ENCODE measurements at regions not wholly inside any gene's neighbourhood (a gene's known extent, or its start where the extent isn't known, plus 50 kb on each side); places are given as distances from the start of the nearest gene placed in this dataset.
"Not testable (repeated sequence)": the region's sequence is repeated elsewhere in the genome, so short reads cannot be mapped to it uniquely, and the experiment has no call there.

DNA sequence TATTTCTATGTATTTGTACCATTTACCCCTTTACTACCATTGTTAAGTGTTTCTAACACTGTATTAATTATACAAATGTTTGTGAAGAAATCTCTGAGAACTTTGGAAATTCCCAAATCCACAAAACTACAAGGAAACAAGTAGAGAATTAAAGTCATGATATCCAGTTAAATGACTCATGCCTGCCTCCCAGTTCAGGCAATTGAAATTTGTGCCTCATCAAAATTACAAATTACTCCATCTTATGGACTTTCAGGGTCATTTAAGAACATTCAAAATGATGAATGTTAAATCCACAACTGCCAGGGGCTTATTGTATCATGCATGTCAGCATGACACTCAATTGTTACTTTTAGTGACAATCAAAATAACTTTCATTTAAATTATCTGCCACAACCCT lies 282.4 kb downstream of the ZNF326 start:
- DNase-seq: no peak

DNA sequence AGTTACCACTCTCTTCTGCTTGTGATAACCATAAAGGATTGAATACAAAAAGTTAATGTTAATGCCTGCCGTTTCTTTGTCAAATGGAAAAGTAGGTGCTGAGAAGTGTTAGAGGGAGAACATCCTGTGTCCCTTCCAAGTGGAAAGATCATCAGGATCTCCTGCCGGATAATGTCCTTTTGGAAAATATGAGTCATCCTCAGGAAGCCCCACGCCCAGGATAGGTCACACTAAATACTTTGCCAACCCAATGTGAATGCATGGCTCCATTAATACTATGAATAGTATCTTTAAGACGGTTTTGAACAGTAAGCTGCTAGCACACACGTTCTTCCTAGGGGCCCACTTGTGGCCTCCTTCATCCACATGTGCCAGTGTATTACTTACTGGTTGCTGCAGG lies 279.5 kb downstream of the ZNF326 start:
- DNase-seq: no peak

DNA sequence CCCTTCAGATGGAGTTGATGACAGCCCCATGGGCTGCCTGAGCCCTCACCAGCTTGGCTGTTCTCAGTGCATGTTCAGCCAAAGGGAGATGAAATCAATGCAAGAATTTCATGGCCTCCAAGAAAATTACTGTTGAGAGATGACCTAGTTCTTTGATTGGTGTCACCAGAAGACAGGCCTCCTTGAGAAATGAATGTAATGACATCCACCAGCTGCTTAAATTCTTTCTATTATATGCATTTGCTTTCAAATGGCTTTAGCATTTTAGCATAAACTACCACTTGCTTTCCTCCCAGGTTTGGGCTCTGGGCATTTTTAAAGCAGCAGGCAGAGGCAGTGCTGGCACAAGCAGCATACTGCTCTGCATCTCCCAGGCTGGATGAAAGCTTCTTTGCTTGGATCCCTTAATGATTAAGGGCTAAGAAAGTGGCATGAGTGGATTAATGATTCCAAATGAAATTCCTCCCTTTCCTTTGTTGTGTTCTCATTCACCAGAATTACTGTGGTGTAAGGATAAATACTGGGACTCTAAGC lies 278.4 kb downstream of the ZNF326 start:
- DNase-seq: no peak

DNA sequence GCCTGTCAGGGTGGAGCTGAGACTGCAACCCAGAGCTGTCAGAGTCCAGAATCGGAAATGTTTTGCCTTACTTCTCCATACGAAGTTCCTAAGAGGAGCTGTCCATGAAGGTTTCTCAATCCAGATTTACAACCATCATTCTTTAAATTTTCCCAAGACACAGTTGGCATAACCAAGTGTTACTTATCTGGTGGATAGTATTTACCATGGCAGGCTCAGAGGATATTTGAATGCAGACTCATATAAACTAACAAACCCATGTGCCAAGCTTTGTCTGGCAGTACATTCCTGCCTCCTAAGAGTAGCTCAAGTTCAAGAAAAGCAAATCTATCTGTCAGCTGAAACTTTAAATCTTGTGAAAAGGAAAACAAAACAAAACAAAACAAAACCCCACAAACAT lies 267.9 kb downstream of the ZNF326 start:
- DNase-seq: no peak

DNA sequence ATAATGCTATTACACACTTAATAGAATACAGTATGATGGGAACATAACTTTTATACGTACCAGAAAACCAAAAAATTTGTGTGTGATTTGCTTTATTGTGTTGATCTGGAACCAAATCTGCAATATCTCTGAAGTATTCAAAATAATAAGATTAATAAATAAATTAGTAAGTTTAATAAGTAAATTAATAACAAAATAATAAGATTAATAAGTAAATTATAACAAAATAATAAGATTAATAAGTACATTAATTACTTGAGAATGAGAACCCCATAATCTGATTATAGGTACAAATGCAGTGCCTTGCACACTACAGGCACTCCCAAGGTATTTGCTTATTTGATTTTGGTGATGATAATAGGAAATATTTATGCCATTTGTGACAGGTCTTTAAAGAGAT lies 267.4 kb downstream of the ZNF326 start:
- DNase-seq: no peak

DNA sequence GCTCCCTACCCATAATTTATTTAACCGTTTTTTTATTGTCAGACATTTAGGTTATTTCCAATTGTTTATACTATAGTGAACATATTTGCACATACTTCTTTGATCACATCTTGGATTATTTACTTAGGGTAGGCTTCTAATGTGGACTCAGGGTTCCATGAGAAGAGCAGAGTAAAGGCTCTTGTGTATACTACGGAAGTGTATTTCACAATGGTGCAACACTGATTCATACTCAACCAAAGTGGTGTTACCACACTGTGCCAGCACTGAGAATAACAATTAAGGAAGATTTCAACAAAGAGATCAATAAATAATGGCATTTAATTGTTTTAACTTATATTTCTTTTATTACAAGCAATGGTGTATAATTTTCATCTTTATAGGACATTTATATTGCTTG lies 251.2 kb downstream of the ZNF326 start:
- DNase-seq: no peak

DNA sequence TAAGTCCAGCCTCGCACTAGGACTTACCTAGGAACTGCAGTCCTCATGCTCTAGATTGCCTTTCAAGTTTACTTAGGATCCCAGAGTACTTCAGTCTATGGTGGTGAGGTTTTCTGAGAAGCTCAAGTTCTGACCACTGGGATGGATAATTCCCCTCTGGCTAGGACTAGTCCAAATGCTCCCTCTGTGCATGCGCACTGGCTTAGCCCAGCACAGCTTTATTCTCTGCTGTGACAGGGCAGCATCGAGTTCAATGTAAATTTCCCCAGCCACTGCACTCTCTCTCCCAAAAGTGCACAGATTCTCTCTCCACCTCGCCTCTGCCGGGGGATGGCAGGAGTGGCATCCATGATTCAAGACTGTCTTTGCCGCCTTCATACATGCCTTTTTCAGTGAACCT lies 241.6 kb downstream of the ZNF326 start:
- no peak for DNase-seq

DNA sequence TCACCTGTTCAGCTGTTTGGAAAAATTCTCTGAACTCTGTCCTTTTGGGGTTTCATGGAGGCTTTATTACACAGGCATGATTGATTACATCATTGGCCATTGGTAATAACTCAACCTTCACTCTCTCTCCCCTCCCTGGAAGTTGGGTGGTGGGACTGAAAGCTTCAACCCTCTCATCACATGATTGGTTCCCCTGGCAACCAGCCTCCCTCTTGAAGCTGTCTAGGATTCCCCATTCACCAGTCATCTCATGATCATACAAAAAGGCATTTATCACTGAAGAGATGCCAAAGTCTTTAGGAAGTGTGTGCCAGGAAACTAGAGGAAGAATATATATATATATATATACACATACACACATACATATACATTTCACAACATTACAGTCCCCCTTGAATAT lies 228.5 kb downstream of the ZNF326 start:
- no peak for DNase-seq

DNA sequence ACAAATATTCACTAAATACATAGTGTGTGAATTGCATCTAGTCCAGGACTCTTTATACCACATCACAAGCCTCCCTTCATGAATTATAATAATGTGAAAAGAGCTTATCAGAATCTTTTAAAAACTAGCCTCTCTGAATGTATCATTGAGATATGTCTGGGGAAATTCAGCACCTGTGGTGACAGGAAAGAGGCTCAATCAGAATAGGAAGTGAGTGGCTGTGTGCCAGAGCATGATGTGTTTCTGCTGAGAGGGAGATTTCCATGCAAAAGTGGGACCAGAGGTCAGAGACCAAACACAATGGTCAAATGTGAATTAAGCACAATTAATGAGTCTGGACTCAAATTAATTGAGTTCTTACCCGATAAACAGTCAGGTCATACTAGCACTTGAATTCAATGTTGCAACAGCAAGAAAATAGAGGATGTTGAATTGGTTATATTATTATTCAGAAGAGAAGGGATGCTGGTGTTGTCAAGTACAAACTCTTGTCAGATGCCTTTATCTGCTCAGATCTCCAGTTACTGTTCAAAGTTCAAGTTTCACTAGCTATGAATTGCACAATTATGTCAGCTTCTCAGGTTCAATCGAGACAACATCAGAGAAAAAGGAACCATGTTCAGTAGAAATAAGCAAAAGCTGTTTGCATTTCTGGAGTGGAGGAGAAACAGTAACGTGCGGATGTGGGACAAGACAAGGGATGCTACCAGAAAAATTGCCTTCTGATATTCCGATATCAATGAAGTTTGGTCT lies 226.2 kb downstream of the ZNF326 start:
- no peak for DNase-seq

DNA sequence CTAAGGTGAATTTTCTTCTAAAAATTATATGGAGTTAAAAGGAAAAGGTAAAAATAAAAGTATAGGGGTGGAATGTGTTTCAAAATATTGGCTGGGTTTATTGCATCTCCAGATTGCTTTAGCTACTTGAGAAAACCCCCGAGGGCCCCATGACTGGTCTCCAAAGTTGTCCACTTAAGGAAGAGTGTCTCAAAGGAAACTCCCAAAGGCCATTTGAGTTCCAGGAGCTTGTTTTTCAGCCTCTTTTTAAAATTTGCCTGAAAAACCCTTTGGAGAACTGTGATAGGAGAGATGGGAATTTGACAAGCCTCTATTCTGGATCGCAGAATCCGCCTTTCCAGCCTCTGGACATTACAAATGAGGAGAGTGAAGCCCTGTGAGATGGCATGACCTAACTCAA lies 225.6 kb downstream of the ZNF326 start:
- no peak for DNase-seq

DNA sequence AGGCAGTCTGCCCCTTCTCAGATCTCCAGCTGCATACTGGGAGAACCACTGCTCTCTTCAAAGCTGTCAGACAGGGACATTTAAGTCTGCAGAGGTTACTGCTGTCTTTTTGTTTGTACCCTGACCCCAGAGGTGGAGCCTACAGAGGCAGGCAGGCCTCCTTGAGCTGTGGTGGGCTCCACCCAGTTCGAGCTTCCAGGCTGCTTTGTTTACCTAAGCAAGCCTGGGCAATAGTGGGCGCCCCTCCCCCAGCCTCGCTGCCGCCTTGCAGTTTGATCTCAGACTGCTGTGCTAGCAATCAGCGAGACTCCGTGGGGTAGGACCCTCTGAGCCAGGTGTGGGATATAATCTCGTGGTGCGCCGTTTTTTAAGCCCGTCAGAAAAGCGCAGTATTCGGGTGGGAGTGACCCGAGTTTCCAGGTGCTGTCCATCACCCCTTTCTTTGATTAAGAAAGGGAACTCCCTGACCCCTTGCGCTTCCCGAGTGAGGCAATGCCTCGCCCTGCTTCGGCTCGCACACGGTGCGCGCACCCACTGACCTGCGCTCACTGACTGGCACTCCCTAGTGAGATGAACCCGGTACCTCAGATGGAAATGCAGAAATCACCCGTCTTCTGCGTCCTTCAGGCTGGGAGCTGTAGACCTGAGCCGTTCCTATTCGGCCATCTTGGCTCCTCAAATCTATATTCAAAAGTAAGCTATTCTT lies 224.4 kb downstream of the ZNF326 start:
- not testable (repeated sequence) for DNase-seq

DNA sequence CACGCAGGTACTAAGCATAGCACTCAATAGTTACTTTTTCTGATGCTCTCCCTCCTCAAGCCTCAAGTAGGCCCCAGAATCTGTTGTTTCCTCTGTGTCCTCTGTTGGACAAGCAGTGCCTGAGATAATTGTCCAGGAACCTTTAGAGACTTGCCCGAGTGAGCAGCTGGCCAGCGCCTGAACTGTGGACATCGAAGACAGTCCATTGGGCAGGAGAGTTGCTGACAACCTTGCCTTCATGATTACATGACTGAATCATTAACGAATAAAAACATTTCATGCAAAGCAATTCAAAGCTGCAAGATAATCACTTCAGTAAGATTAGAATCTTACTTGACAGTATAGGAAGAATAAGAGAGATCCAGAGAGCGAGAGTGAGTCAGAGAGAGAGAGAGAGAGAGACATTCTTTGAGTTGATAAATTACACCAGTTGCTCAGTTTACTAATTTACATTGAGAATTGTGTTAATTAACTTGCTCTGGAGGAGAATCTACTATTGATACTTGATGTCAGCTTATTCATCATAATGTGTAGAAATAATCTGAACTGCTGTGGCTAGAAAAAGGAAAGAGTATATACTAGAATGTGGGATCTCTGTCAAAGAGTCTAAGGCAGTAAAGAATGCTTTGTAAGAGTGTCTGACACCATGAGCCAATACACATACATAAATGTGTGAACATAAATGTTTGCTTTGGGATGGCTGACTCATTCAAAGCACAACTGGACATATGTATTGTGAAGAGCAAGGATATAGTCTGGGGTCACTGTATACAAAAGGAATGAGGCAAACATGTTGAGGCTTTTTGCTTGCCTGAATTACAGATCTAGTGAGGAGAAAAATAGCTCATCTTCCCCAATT lies 216.0 kb downstream of the ZNF326 start:
- DNase-seq: no peak

DNA sequence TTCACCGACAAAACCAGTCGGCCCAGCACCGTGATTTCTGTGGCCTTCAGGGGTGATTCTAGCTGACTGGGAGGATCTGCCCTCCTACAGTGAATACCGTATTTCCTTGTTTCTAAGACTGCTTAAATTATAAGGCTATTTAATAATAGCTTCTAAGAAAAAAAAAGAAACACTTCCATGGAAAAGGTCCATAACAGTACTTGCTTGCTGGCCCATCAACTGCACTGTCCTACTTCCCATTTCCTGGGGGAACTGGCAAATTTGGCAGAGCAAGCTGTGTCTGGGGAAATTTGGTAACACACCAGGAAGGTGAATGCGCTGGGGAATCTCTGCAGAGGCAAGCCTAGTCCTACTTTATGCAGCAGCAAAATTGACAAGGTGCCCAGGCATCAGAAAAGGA lies 214.0 kb downstream of the ZNF326 start:
- DNase-seq: no peak

DNA sequence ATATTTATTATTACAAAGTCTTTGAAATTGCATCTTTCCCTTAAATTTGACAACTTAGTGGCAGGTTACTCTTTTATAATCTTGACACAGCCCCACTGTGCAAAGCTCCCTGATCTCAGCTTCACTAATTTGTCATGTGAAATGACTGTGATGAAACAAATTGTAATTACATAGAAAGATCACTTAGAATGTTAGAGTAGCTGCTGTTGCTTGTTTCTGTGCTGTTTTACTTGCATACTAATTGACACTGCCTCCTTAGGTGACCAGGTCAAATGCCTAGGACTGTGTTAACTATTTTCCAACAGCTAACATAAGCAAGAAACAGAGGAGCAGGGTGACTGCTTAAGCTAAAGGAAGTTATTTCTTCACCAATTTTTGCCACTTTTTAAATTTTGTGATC lies 211.3 kb downstream of the ZNF326 start:
- DNase-seq: no peak

DNA sequence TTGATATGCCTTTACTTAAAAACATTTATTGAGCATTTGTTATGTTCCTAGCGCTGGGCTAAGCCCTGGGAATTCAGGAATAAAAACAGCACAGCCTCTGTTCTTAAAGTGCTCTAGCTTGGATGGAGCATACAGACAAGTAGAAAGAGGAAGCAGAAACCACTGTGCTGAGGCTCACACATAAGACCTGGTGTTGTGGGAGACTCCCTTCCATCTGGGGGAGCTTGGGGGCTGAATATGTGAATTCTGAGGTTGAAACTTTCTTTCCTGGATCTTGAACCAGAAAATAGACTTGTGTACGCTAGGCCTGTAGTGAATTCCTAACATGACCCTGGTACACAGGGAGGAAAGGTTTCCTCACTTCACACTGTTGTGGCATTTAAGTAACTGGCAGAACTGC lies 209.9 kb downstream of the ZNF326 start:
- DNase-seq: no peak

DNA sequence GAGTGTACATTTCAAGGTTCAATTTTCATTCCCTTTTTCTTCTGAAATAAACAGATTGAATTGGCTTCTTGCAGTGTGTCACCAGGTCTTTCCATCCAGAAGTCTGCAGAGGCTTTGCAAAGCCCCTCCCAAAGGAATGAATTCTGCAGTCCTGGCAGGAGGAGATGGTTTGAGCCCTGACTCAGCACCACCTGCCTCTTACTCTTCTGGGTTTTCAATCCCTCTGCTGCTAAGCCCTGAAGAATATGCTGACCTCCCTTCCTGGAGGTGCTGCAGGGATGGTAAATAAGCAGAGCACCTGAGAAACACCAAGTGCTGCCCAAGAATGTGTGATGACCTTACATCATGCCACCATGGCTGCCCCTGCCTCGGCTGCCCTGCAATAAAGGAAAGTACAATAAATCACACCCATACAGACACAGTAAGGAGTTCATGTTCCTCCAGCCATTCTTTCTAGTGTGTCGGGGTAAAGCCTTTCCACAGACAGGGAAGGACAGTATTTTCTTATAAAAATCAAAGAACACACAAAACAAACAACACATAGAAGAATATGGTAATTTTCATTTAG lies 209.2 kb downstream of the ZNF326 start:
- no peak for DNase-seq

DNA sequence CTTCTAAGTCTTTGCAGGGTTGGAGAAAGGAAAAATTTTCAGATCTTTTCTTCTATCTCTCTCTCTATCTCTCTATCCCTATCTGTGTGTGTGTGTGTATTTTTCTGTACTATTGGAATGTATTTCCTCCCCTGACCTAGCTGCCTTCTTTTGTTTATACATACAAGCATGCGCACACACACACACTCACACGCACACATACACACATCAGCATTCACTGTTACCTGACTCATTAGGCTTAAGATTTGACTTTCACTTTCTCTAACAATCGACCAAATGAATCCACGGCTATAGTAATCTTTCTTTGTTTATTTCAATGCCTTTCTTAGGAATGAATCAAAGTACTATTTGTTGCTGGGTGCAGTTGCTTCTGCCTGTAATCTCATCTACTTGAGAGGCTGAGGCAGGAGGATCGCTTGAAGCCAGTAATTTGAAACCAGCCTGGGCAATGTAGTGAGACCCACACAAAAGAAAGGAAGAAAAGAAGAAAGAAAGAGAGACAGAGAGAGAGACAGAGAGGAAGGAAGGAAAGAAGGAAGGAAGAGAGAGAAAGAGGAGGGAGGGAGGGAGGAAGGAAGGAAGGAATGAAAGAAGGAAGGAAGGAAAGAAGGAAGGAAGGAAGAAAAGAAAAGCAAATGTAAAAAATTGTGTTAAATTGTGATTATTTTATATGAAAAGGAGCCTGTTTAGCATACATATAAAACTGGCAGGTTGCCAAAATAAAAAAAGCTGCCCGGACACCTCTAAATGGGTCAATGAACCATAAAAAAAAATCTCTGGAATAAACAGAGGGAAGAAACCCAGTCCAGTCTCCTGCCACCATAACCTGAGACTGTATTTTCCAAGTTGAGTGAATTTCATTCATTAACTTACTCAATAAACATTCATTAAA lies 206.8 kb downstream of the ZNF326 start:
- no peak for DNase-seq

DNA sequence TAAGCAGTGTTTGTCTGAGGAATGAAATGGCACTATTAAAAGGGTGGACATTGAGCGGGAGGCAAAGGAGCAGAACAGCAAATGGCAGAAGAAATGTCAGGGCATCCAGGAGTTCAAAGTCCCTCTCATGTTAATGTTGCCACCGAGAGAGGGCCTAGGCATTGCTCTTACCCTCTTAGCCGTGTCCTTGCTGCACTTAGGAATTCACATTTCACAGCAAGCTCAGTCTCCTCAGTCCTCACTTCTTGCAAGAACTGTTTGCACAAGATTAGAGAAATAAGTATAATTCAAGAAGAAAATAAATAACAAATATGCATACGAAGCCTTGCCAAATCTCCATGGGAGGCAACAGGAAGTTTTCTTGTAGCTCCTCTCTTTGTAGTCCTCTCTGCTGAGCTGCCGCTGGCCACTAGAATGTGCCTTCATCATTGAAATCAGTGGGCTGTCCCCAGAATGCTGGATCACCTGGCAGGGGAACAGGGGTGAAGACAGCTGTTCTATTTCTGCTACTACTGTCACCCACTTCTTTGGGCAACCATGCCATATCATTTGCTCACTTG lies 205.8 kb downstream of the ZNF326 start:
- DNase-seq: no peak

DNA sequence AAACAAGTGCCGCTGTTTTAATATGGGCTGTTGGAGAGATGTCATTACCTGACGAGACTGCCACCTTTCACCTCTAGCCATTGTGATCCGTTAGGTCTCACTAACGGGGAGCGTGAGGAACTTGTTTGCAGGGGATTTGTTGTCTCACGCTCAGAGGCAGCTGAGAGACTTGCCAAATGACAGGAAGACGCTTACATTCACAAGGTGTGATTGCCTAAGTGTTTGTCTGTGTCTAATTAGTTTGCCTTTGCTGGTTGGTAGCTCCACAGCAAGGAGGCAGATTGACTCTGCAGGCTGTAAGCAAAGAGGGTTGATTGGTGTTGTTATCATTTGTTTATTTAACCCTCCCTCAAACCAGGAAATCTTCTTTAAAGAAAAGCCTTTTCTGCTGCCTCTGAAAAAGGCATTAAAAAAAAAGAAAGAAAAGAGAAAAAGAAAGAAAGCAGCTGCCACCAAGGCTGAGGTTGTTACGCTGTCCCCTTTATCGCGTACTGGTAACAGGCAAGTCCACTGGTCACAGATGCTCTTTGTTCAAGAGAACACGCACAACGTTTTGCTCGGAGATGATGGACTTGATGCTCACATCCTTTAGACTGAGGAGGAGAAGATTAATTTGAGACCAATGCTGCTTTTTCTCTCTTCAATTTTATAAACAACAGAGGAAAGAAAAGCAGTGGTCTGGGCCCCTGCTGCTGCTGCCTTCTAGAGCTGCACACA lies 203.9 kb downstream of the ZNF326 start:
- no peak for DNase-seq

DNA sequence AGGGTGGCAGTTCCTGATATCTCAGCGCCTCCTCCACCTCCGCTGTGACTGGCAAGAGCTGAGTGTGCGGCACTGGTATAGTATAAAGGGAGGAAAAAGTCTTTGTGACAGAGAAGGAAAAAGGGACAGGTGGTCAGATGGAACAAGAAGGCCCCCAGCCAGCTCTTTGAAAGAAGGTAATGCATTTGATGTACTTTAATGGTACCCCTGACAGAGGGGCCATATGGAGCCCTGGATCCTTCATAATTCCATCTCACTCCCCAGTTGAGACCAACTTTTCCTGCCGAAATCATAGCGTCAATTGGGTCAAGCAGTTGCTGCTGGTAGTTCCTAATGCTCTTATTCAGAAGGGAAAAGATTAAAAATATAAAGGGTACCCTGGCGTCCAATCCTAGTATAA lies 198.2 kb downstream of the ZNF326 start:
- no peak for DNase-seq

DNA sequence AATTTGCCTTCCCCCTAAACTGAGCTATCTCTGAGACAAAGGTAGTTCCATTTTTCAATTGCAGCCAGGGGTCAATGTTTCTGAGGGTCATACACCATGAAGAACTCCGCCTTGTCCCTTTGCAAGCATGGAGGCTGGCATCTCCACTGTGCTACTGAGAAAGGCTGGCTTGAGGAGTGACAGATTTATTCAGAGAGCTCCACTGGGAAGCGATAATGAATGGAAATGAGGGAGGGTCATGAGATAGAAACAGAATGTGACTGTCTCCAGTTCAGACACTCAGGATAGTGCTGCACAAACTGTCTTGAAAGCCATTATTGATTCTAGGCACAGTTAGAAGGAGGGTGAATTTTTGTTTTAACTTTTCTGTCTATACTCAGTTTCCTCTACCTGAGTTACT lies 197.5 kb downstream of the ZNF326 start:
- DNase-seq: no peak
